NB4 (cell line): ENCODE measurements at regions not wholly inside any gene's neighbourhood (a gene's known extent, or its start where the extent isn't known, plus 50 kb on each side); places are given as distances from the start of the nearest gene placed in this dataset.

Experiments
- MYC ChIP-seq: IDR thresholded peaks from 2 replicates; pipeline ENCODE4 v1.6.1; 2011; ENCODE audit warnings: low read depth, low read length
- POLR2A ChIP-seq: IDR thresholded peaks from 2 replicates; pipeline ENCODE4 v1.6.1; 2011; ENCODE audit warnings: mild to moderate bottlenecking; ENCODE audit not compliant: insufficient read length; ENCODE audit errors: extremely low read depth

DNA sequence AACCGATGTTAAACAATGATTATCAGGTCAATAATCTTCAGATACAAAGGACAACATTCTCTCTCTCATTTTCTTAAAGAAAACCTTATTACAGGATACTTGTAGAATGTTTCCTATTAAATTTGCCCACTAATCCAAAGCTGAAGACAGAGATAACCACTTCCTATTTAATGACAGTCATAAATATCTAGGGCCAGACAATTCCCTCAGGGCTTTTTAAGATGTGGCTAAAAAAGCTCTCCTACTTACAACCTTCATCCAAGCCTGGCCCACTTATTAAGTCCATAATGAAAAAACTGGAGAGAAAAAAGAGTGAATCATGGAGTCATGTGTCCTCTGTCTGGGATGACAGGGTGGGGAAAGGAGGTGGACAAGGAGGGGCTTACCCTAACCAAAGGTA lies 235.9 kb downstream of the KLF12 start:
- TF ChIP-seq POLR2A (no peak), MYC (no peak)
